ENCODE measurements at regions not wholly inside any gene's neighbourhood (a gene's known extent, or its start where the extent isn't known, plus 50 kb on each side); places are given as distances from the start of the nearest gene placed in this dataset.
A peak's percentile ranks its signal among the peaks of the same experiment; 100 is the strongest.
"Not testable (repeated sequence)": the region's sequence is repeated elsewhere in the genome, so short reads cannot be mapped to it uniquely, and the experiment has no call there.

DNA sequence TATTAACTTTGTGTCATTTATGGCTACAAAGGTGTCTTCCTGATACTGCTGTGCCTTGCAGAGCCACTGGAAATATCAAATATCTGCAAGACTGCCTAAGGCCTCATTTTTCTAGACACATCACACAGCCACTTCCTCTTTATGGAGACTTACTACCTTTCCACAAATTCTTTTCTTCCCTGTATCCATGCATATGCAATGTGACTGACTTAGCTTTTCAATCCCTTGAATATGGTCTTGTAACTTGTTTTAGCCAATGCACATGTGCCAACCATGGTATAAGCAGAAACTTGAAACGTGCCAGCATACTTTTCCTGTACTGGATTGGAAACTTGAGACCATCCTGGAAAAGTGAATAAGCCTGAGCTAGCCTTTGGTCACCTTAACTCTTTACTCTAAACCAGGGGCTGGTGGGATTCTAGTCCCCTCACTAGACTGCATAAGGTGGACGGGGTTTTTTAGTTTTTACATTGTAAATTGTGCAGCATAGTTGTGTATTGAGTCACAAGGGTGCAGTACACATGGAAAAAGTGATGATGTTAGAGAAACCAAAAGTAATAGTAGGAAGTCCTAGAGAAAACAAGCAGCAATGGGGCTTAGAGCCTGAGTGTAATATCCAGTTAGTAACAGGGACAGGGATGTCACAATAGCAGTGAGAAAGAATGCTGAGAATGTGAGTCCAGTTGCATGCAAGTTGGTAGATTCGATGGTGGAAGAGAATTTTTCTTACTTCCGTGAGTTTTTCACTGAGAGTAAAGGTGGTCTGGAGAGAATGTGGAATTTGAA, 879.5 kb downstream of the SORCS1 start:
- DNase-seq, result peak; percentile 64

DNA sequence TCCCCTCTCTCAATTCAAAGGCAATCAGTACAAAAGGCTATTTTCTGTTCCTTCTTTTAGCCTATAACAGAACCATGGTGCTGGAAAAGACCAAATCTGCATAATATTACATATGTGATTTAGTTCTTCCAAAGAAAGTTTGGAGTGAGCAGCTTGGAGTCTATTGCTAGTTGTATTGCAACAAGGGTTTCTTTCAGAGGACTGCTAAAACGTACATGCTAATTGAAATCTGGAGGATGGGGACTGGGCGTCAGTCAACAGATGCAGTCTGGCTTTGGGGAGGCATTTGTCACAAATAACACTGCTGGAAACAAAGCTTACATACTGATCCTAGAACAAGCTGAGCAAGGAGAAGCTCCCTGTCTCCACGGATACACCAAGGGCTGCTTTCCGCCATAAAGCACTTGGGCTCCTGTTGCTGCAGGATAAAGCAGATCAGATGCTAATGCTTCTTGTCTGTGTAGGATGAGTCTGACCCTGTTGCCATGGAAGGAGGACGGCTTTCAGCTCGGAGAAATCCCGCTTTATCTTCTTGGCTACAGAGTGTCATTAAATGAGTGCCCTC, 883.5 kb downstream of the SORCS1 start:
- DNase-seq, result no peak

GRCh38 chr10:106278383-106278782, 886.1 kb downstream of the SORCS1 start:
- DNase-seq, result no peak

DNA sequence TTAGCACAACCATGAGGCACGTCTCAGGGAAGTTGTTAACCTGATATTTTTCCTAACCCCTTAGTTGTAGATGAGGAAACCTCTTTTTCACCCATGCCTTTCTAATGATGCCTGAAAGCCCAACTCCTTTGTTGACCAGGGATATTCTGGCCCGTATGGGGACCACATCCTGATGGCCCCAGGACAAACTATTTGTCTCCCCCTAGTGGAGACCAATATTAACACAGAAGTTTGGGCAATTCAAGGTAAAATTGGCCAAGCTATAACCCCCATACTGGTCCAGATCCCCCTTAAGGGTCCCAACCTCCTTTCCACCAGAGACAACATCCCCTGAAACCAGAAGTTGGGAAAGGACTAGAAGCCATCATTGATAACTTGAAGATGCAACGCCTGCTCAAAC, 893.3 kb downstream of the SORCS1 start:
- no peak for DNase-seq

GRCh38 chr10:106268000-106268399, 896.5 kb downstream of the SORCS1 start:
- DNase-seq, result no peak

DNA sequence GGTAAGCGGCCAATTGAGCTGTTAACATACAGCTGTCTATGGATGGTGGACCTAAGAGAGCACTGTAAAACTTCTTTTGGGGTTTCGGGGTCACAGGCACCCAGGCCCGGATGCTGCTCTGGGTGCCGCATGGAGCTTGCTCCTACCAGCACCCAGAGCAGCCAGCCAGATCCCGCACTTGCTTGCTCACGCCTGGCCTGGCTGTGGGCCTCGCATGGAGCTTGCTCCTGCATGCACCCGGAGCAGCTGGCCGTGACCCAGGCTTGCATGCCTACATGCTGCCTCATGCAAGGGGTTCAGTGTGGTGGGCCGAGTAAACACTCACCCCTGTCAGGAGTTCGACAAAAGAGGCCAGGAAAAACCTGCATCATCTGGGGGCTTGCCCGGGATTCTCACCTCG, 896.9 kb downstream of the SORCS1 start:
- no peak for DNase-seq

- not testable (repeated sequence) for DNase-seq
These were observed 907.1 kb downstream of the SORCS1 start for GRCh38 chr10:106257432-106257831.

DNA sequence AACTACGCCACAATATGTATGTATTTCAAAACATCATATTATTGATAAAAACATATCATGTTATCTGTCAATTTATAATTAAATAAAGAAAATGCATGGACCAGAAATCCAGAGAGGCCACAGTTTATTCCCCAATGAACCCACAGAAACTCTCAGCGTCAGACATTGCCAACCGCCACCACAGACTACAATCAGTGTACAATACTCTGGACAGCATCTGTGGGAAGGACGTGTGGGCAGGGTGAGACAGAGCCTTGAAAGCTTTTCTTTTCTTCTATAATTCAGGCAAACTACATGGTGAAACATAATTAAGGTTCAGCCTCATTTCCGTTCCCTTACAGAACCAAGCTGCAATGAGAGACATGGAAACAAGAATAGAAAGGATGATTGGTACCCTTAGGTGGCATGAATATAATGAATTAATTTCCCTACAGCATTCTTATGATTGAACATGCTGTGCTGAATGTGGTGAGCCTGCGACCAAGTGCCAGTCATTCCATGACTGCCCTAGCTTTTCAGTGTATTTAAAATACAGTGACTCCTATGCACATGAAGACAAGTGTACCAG, 909.3 kb downstream of the SORCS1 start:
- DNase-seq, result no peak

DNA sequence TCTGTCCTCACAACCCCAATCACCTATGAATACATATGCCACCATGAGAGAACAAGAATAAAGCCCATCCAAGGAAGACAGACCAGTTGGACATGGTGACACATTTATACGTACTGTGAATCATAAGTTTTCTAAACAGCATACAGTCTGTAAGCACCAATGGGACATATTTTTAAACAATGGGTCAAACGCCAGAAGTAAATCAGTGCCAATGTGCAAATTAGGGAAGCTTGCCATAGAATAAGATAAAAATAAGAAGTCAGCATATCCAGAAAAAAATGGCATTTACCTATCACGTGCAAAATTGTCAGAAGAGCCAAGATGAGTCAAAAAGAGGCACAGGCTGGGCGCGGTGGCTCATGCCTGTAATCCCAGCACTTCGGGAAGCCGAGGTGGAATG, 910.4 kb downstream of the SORCS1 start:
- DNase-seq, result no peak

- no peak for DNase-seq
These were observed 912.0 kb downstream of the SORCS1 start for GRCh38 chr10:106252541-106252940.

DNA sequence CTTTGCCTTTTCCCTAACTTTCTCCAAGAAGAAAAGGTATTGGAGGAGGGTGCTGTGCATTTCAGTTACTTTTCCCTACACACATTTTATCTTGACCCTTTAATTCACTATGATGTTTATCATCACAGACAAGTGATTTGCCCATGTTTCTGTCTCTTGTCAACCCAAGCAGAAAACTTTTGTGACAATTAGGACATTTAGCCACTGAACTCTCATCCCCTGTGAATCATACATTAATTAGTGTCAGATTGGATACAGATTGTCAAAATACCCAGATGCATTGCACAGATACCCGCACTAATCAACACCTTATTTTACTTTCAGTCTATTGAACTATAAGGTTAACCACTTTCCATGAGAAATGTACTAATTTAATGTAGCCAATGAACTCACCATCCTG, 912.9 kb downstream of the SORCS1 start:
- no peak for DNase-seq

DNA sequence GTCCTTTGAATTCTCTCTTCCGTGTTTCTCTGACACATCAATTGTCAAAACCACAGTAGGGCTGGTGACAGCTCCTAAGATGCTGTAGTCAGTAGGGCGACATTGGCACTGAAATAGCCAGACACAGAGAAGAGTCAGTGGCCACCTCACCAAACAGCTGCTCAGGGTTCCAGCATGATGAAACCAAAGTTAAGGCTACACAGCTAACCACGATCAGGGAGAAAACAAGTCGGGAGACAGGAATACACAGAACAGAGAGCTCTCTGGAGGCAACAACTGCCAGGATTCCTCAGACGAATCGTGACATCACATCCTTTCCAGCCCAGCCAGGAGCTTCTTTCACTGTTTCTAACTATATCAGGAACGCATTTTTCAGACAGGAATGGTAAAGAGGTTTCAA, 922.2 kb downstream of the SORCS1 start:
- DNase-seq, result no peak

DNA sequence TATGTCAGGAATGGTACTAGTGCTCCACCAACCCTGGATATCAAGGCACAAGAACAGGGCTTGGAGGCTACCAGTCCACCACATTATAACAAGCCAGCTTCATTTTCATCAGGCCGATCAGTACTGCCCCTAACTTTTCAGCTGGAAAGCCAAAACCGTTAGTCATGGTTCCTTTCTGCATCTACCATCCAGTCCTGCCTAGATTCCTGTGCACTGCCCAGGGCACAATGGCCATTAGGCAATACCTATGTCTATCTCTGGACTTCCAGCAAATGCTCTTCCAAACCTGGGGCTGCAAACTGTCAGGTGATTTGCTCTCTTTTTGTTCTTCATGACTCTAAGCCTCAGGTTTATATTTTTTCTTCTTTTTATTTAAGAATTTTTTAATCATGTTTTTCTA, 937.7 kb downstream of the SORCS1 start:
- no peak for DNase-seq

DNA sequence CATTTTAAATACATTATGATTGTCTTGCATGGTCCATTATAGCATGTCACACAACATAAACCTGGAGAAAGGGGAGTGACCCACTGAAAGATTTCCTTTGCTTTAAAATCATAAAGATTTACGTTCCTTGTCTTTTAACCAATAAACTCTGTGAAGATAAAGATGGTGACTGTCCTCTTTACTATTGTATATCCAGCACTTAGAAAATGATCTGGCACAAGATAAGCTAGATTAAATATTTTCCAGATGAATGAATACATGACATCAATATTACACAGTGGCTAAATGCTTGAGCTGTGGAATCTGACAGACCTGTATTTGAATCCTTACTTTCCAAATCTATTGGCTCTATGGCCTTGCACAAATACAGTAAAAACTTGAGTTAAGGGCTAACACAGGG, 938.4 kb downstream of the SORCS1 start:
- DNase-seq, result no peak

DNA sequence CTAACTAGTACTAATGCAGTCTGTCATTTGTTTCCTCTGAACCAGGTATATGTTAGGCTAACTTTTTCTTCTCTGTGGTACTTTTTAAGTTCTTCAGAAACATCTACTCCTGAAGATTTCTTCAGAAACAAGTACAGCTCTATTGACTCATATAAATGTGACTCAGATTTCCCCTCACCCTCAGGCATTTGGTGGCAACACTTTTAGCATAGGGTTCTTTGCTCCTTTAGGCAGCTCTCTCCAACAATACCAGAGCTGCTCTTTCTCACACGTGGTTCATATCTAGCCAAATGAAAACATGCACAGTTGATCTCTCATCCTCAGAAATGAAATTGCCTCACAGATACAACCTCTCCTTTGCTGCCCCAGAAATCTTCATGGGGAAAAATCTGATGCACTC, 939.8 kb downstream of the SORCS1 start:
- peak; percentile 51 for DNase-seq

DNA sequence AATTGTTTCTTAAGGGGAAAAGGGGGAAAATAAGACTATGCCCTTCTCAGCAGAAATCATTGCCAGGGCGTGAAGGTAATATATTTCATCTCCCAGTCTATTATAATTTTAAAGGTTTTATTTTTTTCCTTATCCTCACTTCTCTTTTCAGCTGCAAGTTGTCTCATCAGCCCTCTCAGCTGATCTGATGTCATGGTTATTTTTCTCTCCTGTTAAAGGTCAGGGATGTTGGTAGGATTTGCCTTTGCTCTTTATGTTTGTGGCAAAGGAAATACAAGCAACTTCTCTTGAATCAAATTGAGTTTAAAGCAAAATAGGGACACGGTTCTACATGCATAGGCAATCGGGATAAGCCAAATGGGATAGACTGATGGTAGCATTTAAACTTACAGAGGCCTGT, 946.9 kb downstream of the SORCS1 start:
- no peak for DNase-seq

DNA sequence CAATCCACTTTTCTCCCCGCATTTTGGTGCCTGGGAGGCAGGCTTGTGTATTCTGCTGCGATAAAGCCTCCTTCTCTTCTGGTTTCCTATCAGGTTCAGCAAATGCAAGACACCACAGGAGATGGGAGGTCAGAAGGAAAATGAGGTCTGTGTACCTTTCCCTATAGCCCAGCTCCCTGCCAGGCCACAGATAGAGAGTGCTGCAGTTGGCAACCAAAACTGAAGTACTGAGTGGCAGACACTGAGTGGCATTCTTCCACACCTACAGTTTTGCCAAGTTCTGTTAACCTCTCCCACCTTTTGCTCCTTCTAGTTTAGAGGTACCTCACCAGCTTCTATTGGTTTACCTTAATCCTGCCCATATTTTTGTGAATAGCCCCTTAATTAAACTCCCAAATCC, 948.4 kb downstream of the SORCS1 start:
- DNase-seq, result no peak

- DNase-seq, result no peak
These were observed 950.3 kb downstream of the SORCS1 start for GRCh38 chr10:106214243-106214642.

GRCh38 chr10:106213493-106213892, 951.0 kb downstream of the SORCS1 start:
- DNase-seq, result no peak

GRCh38 chr10:106198275-106198674, 966.2 kb downstream of the SORCS1 start:
- DNase-seq, result no peak

- peak; percentile 31 for DNase-seq
These were observed 975.2 kb downstream of the SORCS1 start for GRCh38 chr10:106189292-106189691.

- peak; percentile 51 for DNase-seq
These were observed 978.6 kb downstream of the SORCS1 start for GRCh38 chr10:106185951-106186350.

DNA sequence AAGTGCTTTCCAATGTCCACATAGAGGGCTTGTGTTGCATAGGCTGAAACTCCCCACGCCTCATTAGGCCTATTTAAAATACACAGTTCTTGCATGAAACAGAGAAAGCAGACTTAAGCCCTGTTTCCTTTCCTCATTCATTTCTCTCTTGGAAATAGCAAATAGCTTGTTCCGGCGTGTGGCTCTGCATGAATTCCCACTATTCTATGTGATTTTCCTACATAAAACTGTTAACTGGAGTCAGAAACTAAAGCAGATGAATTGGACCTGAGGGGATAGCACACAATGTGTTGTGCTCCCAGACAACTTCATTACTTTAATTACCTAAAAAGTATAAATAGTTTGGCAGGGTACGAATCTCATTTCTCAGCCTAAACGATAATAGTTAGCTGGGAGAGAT, 981.5 kb downstream of the SORCS1 start:
- no peak for DNase-seq

- no peak for DNase-seq
These were observed 982.0 kb downstream of the SORCS1 start for GRCh38 chr10:106182542-106182941.

All from fibroblast of skin of back (primary cell).